Stimulated activated CD4-positive, alpha-beta T cell treated with anti-CD3 and anti-CD28 coated beads, Interleukin-2, amount 100 ng/mL, for 24 hours (primary cell): ENCODE measurements at regions not wholly inside any gene's neighbourhood (a gene's known extent, or its start where the extent isn't known, plus 50 kb on each side); places are given as distances from the start of the nearest gene placed in this dataset.

Source experiments
- DNase-seq, 2 donors: peaks; one replicate each; pipeline ENCODE4 v3.0.0-alpha.2; 2020

DNA sequence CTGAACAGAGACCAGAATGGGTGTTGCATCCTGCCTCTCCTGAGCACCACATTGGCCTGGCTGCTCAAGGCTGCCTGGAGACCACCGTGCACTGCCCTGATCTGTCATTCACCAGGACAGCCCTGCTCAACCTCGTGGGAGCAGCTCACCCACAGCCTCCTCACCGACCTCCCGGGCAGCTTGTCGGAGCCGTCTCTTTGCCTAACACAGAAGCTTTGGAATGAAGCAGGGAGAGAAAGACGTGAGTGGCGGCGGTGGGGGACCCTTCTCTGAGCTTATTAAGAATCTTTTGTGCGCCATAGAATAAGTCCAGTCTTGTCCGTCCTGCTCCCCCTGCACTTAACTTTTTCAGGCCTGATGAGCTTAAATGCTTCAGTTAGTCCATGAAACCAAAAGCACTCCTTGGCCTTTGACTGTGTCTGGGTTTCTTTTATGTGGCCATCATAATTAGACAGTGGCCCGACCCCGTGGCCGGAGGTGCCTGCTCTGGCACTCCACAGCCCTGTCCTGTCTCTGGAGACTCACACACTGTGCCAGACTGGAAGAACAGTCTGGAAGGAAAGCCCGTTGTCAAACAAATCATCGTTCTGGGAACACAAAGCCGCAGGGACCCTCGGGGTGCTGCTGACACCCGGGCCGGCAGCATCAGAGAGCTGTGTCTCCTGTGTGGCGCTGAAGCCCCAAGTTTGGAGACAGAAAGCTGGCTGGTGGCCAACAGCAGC, 192.8 kb downstream of the BCOR start:
- no peak for DNase-seq

DNA sequence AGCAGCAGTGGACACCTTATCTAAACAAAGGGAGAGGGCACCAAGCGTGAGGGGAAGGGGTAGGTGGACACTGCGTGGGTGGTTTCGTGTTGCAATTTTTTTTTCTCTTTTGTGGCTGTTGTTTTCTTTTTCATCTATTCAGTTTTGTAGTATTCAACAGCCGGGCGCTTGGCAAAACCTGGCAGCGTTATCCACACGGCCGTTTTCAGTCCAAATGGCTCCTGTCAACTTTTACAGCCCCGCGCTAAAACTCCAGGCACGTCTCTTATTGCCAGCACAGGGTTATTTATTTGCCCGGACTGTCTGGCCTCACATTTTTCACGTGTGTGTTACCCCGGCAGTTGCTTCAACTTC, 192.2 kb downstream of the BCOR start:
- DNase-seq = no peak

DNA sequence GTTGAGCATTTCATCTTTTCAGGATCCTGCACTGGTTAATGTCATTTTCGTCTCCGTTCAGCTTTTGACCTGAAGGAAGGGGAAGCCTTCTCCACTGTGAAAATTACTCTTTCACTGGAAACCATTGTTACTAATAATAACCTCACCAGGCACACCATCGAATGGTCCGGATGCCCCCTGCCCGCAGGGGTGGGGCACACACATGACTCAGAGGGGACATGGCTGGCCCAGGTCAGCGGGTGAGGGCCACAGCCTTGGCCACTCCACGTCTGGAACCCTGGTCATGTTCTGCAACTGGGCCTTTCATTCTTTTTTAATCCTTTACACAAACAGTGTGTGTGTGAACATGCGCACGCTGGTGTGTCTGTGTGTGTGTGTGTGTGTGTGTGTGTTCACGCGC, 191.8 kb downstream of the BCOR start:
- DNase-seq = no peak

DNA sequence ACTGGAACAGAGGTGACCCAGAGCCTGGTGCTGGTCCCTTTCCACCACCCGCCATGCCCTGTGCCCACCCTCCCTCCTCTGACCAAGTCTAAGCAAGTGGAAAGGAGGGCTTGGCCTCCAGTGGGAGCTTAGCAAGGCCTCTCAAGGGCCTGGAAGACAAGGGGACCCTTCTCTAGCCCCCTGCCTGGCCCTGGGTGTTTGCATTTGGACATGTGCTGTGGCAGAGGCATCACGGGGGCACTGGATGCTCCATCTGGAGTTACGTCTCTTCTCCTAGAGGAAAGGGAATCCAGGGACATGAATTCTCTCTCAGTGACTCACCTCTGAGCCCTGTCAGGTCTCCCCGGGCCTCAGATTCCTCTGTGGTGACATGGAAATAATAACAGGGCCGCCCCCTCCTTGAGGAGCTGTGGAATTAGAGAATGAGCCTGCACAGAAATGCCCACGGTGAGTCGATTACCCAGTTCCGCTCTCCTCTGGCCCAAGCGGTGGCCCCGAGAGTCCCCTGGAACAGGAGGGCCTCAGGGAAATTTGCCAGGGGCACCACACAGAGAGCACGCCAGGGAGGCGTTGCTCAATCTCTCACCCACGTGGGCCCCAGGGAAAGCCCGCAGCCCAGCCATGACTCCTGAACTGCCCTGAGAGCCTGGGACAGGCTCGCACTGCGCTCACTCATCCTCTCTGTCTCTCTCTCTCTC, 189.6 kb downstream of the BCOR start:
- DNase-seq = peak in 1 of 2 donors; percentile 9

DNA sequence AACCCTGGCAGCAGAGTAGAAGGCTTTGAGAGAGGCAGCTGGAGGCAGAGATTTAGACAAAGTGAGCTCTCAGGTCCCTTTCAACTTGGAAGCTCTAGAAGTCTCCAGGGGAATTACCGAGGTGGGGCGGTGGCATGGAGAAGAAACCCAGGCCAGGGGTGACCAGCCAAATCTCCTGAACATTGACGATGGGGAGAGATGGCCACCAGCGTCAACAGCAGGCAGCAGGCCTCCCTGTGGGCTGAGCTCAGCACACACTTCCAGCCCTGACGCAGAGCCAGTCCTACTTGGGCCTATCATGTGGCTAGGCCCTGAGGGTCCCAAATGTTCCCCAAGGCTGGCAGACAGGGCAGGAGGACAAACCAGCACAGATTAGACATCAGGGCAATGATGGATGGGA, 187.8 kb downstream of the BCOR start:
- no peak for DNase-seq

DNA sequence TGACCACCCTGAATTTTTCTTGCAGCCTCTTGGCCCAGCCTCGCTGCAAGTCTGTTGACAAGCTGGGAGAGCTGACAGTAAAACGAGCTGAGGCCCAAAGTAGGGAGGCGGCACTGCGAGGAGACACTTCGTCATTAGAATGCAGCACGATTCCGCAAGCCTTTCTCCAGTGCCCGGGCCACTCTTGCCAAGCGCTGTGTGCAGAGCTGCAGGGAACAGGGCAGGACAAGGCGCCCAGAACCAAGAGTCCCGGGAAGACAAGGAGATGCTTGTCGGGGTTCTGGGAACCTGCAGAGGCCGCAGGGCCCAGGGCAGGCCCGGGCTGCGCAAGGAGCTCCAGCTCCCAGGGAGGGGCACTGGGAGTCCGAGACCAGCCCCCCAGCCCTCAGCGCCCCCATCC, 187.1 kb downstream of the BCOR start:
- no peak for DNase-seq

DNA sequence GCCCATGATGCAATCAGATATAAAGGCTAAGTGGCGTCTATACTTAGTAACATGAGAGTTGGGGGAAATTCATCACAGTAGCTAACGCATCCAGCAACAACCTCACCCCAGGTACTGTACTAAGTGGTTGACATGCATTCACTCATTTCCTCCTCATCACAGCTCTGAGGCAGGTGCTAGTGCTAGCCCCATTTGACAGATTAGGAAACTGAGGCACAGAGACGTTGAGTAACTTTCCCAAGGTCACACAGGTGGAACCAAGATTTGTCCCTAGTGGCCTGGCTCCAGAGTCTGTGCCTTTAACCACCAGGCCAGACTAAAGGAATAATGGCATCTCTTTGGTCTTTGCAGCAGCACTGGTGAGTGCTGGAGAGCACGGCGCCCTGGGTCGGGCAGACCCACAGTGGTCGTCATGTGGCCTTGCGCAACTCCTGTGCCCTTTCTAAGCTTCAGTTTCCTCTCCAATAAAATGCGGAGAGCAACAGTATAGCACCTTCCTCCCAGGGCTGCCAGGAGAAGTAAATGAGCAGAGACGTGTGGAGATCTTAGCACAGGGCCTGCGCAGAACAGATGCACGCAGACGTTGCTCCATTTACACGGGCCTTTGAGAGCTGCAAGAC, 186.4 kb downstream of the BCOR start:
- DNase-seq = no peak

DNA sequence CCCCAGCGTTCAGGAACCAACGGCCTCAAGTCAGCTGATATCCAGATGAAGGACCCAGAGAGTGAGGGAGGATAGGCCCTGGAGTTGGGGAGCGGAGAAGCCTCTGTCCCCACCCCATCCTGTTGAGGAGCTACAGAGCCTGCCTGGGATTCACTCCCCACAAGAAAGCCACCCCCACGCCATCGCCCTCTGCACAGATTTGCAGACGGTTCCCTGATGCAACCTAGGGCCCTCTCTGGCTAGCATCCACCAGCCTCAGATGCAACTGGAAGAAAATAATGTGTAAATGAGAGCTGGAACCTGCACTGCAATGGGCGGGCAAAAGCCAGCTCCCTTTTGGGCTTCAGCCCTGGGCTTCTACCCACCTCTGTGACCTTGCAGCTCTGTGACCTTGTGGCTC, 185.6 kb downstream of the BCOR start:
- DNase-seq = no peak

DNA sequence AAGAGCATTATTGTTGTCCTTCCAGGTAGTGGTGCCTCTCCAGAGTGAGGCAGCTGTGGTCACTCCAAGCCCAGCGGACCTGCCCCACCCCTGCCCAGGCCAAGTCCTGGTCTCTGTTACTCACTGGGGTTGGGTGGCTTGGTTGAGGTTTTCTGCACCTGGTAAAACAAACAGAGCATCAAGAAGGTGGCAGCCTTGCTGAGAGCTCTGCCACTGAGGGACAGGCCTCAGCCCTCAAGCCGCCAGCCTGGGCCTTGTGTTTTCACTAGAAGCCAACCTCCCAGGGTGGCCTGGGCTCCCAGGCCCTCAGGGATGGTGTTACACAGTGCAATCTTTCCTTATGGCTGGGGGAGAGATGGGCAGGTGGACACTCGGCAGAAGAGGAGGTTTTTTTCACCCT, 182.7 kb downstream of the BCOR start:
- no peak for DNase-seq

DNA sequence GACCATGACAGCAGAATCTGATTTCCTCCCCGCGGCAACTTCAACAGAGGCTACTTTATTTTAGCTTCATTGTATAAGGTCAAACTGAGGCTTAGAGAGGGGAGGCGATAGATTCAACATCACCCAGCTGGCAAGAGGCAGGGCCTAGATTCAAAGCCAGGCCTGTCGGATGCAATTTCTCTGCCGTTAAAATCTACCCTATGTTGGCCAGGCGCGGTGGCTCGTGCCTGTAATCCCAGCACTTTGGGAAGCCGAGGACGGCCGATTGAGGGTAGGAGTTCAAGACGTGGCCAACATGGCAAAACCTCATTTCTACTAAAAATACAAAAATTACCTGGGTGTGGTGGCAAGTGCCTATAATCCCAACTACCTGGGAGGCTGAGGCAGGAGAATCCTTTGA, 182.2 kb downstream of the BCOR start:
- DNase-seq = no peak

DNA sequence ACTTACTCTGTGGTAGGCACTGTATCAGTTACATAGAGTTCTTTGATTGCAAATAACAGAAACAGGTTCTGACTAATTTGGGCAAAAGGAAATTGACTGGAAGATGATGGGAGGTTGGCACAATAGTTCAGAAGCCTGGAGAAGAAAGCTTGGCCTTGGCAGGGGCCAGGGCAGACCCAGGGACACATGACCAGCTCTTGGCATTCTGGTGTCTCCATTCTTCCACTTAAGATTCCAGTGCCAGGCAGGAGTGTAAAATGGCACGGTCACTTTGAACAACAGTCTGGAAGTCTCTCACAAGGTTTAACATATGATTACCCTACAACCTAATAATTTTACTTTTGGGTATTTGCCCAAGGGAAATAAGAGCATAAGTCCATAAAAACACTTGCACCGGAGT, 175.9 kb downstream of the BCOR start:
- no peak for DNase-seq

DNA sequence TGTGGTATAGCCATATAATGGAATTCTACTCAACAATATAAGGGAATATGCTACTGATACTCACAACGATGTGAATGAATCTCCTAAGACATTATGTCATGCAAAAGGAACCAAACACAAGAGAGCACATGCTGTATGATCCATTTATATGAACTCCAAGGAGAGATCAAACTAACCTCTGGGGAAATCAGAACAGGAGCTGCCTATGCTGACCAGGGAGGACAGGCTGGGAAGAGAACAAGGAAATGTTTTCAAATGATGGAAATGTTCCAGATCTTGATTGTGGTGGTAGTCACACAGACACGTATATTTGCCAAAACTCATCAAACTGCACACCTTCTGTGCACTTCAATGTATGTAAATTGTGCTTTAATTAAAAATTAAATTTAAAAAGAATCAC, 175.3 kb downstream of the BCOR start:
- no peak for DNase-seq

DNA sequence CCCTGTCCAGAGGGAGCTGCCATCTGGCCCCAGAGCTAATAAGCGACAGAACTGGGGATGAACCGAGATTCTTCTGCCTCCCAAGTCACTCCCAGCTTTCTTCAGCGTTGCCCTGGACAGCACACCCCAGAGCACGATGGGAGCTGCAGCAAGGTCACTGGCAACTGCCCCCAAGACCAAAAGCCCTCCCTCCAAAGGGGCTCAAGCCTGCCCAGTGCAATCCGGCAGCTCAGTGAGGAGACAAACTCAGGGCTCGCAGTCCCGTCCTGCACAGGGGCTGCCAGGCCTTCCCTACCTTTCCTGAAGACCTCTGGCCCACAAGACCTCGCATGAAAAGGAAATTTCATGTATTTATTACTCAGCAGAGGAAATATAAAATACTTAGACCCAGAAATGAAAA, 174.8 kb downstream of the BCOR start:
- no peak for DNase-seq

DNA sequence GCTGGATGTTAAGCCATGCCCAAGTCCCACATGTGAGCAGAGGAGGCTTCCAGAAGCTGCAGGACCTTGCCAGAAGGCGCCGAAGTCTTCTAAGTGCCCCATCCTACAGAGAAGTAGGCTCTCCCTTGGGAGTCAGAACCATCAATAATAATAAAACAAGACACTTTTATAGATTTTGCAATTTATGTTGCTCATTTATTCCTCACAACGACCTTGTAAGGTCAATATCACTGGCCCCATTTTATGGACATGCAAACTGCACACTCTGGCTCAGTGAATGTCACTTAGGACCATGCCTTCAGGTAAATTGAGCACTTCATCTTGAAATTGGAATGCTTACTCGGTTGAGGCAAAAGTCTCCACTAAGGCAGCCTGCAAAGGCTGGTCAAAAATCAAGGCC, 170.4 kb downstream of the BCOR start:
- no peak for DNase-seq

DNA sequence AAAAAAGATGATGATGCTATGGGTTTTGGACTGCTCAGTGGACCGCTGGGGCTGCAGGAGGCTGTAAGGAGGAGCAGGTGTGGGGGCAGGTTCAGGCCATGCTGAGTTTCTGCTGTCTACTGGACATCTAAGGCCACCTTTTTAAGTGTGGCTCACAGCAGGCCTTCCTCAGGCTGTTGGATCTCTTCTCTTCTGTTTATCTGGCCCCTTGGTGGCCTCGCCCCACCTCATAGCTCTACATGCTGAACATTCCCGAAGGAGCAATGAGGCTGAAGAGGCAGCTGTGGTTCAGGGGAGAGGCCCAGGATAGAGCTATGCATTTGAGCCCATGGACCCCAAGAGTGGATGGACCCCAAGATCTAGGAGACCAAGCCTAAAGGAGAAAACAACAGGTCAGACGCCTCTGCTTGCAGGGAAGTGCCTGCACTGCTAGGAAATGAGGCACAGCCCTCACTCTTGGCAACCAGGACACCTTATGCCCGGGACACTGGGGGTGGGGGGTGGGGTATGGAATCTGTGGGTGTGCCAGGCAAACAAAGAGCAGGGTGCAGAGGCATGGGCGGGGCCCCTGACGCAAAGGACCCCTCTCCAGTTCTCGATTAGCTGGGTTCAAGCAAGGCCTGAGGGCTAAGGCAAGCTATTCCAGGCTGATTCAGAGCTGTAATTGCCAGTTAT, 168.9 kb downstream of the BCOR start:
- no peak for DNase-seq

DNA sequence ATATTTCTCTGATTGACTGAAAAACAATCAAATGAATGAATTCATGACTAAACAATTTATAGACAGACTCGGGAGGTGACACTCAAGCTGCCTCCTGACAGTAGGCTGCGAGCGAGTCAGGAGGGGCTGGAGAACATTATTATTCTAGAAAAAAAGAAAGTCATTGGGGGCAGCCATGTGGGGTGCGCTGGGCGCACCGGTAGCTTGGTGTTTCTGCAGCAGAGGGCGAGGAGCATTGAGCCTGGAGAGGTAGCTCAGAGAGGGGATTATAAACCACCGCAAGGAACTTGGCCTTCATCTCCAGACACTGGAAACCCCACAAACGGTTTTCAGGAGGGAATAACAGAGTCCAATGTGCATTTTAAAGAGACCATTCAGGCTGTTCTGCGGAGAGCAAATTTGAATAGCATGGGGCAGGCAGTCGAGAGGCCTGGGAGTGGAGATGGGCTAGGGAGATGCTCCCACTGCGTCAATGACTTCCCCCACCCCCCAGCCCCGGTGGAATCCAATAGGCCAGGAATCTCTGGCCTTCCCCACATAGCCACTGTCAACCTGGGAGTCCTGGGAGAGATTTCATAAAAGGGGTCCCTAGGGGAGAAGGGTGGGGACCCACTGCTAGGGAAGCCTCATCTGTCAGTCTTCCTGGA, 168.3 kb downstream of the BCOR start:
- no peak for DNase-seq

DNA sequence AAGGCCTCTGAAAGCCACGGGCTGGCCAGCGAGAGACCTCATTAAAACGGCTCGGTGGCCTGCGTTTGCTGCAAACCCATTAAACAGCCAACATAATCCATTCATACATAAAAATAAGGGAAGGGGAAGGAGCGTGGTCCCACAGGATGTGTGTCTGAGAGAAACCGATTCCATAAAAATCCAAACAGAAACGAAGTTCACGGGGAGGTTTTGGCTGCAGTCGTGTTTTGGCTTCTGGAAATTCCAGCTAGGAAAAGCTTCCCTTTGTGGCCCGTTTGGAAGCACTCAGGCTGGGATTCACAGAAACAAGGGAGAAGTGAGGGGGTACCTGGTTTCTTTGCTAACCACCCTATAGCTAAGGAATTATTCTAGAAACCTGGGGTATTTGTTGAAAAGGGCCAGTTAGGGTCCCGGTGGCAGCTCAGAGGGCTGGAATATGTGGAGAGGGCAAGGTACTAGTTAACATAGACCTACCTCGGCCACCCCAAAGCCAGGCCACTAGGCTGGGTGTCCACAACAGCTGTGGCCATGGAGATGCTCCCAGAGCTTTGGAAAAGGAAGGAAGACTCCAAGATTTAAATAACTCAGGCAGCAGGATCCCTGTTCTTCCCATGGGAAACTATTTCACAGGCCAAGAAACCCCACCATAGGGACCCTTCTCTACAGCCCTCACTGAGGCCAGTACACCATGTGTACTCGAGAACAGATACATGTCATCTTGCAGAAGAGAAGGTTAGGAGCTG, 166.8 kb downstream of the BCOR start:
- no peak for DNase-seq

DNA sequence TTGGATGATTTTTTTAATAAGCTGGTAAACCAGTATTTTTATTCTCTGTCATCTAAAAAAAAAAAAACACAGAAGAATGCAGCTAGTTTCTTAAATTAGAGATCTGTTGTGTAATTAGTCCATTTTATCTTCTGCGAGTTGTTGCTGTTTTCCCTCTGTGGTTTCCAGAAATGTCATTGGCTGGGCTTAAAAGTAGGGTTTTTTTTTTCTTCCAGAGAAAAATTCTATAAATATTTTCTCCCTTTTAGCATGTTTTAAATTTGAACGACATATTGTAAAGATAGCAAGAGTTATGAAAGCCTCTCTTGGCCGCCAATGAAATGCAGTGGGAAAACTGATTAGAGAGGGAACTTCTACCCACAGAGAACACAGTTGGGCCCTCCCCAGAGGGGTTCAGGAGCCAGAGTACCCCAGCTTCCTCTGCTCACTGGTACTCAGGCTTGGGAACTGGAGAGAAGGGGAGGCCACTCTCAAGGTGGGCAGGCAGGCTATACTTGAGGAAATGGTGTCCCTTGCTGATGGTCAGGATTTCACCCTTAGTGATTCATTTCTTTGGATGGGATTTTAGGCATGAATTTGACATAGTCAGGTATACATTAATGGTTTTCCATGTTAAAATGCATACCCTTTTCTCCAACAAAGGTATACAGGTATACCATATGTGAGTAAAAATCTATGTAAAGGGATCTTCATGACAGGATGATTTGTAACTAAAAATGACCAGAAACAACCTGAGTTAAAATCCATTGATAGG, 166.1 kb downstream of the BCOR start:
- DNase-seq = no peak

DNA sequence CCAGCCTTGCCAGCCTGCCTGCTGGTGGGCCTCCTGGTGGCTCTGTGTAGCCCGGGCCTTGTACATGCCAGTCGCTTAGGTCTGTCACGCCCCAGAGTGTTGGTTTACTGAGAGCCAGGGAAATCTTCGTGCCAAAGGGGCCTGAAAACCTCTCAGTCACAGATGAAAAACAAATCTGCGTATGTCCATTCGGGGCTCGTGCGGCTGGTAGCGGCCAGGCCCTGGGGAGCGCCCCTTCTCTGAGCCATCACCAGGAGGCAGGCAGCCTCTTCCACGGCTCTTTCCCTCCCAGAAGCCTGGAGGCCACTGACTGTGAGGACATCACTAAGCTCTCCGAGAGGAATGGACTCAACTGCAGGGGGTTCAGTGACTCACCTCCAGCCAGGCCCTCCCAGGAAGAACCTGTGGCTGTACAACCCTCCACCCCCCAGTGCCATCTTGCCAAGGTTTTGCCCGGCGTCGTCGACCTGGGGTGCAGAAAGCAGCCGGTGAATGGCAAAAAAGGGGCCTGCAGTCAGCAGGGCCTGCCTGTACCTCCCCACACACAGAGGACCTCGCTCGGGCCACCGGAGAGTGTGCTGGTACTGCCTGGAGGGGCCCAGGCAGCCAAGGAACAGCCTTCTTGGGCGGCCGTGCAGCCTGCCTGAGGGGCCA, 162.2 kb downstream of the BCOR start:
- DNase-seq = no peak

DNA sequence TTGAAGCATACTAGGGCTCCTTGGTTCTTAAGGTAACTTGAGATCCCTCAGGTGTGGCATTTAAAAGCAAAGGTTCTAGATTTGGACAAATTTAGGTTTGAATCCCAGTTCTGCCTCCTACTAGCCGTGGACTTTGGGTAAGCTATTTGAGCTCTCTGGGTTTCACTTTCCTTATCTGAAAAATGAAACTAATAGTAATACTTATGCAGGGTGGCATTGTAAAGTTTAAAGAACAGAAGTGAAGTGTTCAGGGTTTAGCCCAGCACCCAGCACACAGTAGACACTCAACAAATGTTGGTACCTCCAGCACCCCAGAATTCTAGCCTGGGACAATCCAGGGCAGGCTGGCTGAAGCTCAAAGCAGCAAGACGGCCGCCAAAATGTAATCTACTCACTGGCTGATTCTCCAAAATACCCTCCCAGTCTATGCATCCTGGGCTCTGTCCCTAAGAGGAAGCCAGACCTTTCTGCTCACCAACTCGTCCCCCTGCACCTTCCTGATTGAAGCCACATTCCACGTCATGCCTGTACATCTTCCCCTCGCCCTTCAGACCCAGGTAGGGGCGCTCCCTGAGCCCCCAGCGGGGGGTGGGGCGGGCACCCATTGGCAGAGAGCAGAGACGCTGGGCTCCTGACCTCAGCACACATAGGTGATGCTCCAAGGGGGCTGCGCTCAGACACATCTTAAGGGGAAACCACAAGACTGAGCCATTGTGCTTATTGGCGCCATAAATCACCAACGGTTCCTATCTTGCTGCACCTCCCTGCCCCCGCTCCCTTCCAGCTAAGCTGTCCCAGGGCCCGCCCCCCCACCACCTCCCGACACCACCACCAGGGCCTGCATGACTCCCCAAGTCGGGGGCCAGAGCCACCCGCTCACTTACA, 160.6 kb downstream of the BCOR start:
- no peak for DNase-seq
